KMS-11 (cell line): ENCODE measurements at regions not wholly inside any gene's neighbourhood (a gene's known extent, or its start where the extent isn't known, plus 50 kb on each side); places are given as distances from the start of the nearest gene placed in this dataset.

Experiments
- H2AFZ ChIP-seq: fragments of 200-600 bp; sonication (generic); 2 replicates; pipeline ENCODE4 v1.6.1; 2016; ENCODE audit warnings: antibody characterized with exemption, mixed run types, low read depth
- H3K27ac ChIP-seq: fragments of 200-600 bp; sonication (generic); 2 replicates; pipeline ENCODE4 v1.6.1; 2016; ENCODE audit warnings: mild to moderate bottlenecking, mixed run types
- H3K27me3 ChIP-seq: fragments of 200-600 bp; sonication (generic); 2 replicates; pipeline ENCODE4 v1.6.1; 2017; ENCODE audit warnings: mild to moderate bottlenecking, low read depth, mixed run types, moderate library complexity; ENCODE audit not compliant: insufficient read depth
- H3K36me3 ChIP-seq: fragments of 200-600 bp; sonication (generic); 2 replicates; pipeline ENCODE4 v1.6.1; 2017; ENCODE audit warnings: mild to moderate bottlenecking, mixed run types; ENCODE audit not compliant: insufficient read depth
- H3K4me1 ChIP-seq: fragments of 200-600 bp; sonication (generic); 2 replicates; pipeline ENCODE4 v1.6.1; 2016; ENCODE audit warnings: mild to moderate bottlenecking, low read depth, mixed run types; ENCODE audit not compliant: poor library complexity, severe bottlenecking
- H3K4me2 ChIP-seq: fragments of 200-600 bp; sonication (generic); 2 replicates; pipeline ENCODE4 v1.7.0; 2016; ENCODE audit warnings: mild to moderate bottlenecking, mixed run types
- H3K4me3 ChIP-seq: fragments of 200-600 bp; sonication (generic); IDR thresholded peaks from 2 replicates; pipeline ENCODE4 v1.6.1; 2017; ENCODE audit warnings: low read depth, low read length, mixed read lengths; ENCODE audit not compliant: insufficient read depth
- H3K79me2 ChIP-seq: fragments of 200-600 bp; sonication (generic); 2 replicates; pipeline ENCODE4 v1.6.1; 2016; ENCODE audit warnings: low read depth, mixed run types; ENCODE audit not compliant: insufficient read depth
- H3K9ac ChIP-seq: fragments of 200-600 bp; sonication (generic); 2 replicates; pipeline ENCODE4 v1.6.1; 2016; ENCODE audit warnings: mild to moderate bottlenecking, mixed run types
- H4K20me1 ChIP-seq: fragments of 200-600 bp; sonication (generic); 2 replicates; pipeline ENCODE4 v1.6.1; 2016; ENCODE audit warnings: mild to moderate bottlenecking, mixed run types; ENCODE audit not compliant: insufficient read depth
- TF ChIP-seq, protein P1 (sequence below): fragments of 200-600 bp; sonication (generic); conservative IDR thresholded peaks from 2 replicates; pipeline ENCODE4 v1.6.1; 2017; ENCODE audit warnings: low read depth, mild to moderate bottlenecking, antibody characterized with exemption, low read length, moderate library complexity, mixed read lengths

DNA sequence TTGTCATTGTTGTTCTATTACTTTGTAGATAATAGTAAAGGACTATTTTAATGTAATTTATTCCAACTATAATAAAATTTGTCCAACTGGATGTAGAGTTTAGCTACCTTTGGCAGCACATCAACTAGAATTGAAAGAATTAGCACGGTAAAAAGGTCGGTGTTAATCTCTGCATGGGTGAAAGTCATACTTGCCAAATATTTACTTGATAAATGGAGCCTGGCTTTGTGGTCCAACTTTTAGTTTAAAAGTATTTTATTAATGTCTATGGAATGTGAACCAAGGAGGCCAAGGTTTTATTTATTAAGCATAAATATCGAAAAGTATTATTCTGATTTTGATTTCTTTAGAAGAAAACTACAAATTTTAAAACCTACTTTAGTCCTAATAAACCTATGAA, 1389.0 kb downstream of the PCDH9 start:
- Histone ChIP-seq H3K79me2 (no peaks in the 10 kb centered on the region), H3K4me2 (no peak overlapping the region), H3K27ac (no peak overlapping the region), H4K20me1 (no peaks in the 10 kb centered on the region), H2AFZ (no peak overlapping the region), H3K27me3 (no peaks in the 10 kb centered on the region), H3K36me3 (no peaks in the 10 kb centered on the region), H3K9ac (no peak overlapping the region), H3K4me3 (no peak overlapping the region), H3K4me1 (no peaks in the 10 kb centered on the region)
- TF ChIP-seq, protein P1, sequence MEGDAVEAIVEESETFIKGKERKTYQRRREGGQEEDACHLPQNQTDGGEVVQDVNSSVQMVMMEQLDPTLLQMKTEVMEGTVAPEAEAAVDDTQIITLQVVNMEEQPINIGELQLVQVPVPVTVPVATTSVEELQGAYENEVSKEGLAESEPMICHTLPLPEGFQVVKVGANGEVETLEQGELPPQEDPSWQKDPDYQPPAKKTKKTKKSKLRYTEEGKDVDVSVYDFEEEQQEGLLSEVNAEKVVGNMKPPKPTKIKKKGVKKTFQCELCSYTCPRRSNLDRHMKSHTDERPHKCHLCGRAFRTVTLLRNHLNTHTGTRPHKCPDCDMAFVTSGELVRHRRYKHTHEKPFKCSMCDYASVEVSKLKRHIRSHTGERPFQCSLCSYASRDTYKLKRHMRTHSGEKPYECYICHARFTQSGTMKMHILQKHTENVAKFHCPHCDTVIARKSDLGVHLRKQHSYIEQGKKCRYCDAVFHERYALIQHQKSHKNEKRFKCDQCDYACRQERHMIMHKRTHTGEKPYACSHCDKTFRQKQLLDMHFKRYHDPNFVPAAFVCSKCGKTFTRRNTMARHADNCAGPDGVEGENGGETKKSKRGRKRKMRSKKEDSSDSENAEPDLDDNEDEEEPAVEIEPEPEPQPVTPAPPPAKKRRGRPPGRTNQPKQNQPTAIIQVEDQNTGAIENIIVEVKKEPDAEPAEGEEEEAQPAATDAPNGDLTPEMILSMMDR = no peak

DNA sequence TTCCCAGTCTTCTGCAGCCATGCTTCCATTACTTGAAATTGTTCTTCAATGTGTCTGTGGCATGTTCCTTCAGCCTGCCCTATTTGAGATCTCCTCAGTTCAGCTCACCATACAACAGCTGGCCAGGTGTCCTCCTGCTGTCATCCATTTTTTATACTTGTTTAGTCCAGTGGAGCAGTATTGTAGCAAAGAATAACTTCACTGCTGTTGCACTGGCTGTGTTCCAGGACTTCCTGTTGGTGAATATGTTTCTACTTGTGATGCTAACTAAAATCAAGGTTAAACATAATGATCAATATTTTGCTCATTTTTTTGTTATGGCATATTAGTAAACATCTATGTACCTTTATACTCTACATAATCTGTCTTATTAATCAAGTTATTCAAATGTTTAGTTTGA, 1394.1 kb downstream of the PCDH9 start:
- Histone ChIP-seq H3K4me2 (no peak overlapping the region), H3K36me3 (no peaks in the 10 kb centered on the region), H3K9ac (no peak overlapping the region), H3K4me1 (no peaks in the 10 kb centered on the region), H3K79me2 (no peaks in the 10 kb centered on the region), H3K27me3 (no peaks in the 10 kb centered on the region), H3K4me3 (no peak overlapping the region), H2AFZ (no peak overlapping the region), H3K27ac (no peak overlapping the region), H4K20me1 (no peaks in the 10 kb centered on the region)
- TF ChIP-seq, protein P1 = no peak

DNA sequence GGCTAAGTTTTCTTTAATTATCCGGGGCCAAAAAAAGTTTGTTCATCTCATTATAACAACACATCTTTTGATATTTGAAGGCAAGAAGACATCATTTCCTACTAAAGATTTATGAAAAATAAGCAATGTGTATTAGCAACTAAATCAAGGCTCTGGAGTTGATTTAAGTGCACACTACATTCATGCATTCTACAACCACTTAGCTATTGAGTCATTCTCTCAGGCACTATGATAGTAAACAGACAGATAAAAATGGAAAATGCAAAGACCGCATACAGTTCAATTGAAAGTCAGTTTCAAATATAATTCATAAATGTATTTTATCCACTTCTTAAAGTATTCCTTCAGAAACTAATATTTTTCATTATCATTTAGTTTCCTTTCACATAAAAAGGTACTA, 1395.2 kb downstream of the PCDH9 start:
- TF ChIP-seq, protein P1 = no peak
- Histone ChIP-seq H3K4me3 (no peak overlapping the region), H2AFZ (no peak overlapping the region), H3K4me2 (no peak overlapping the region), H3K4me1 (no peaks in the 10 kb centered on the region), H3K36me3 (no peaks in the 10 kb centered on the region), H3K9ac (no peak overlapping the region), H4K20me1 (no peaks in the 10 kb centered on the region), H3K79me2 (no peaks in the 10 kb centered on the region), H3K27ac (no peak overlapping the region), H3K27me3 (no peaks in the 10 kb centered on the region)

- H3K27me3 ChIP-seq = no peaks in the 10 kb centered on the region
- no peaks in the 10 kb centered on the region for H3K79me2 ChIP-seq
- no peak overlapping the region for H3K4me2 ChIP-seq
- H2AFZ ChIP-seq = no peak overlapping the region
- no peak overlapping the region for H3K4me3 ChIP-seq
- H3K9ac ChIP-seq = no peak overlapping the region
- TF ChIP-seq, protein P1 = no peak
- no peaks in the 10 kb centered on the region for H4K20me1 ChIP-seq
- H3K27ac ChIP-seq = no peak overlapping the region
- no peaks in the 10 kb centered on the region for H3K4me1 ChIP-seq
- H3K36me3 ChIP-seq = no peaks in the 10 kb centered on the region
These were observed 1399.5 kb downstream of the PCDH9 start for GRCh38 chr13:65830411-65831205.
